ENCODE measurements at regions not wholly inside any gene's neighbourhood (a gene's known extent, or its start where the extent isn't known, plus 50 kb on each side); places are given as distances from the start of the nearest gene placed in this dataset.

GRCh38 chr2:8122520-8122919, 559.3 kb upstream of the ID2 start:
- TF ChIP-seq PAX5 (IDR thresholded peaks at IDR 0.05; ENCODE audit: insufficient read depth, low read length, severe bottlenecking) (no peak), POLR2A (IDR thresholded peaks at IDR 0.05; ENCODE audit: low read depth, low read length) (no peak), TAF1 (IDR thresholded peaks at IDR 0.05; ENCODE audit: low read depth, low read length) (no peak), POLR2AphosphoS5 (IDR thresholded peaks at IDR 0.05; ENCODE audit: low read depth, low read length) (no peak), SPI1 (IDR thresholded peaks at IDR 0.05; ENCODE audit: low read depth, low read length) (no peak), POU2F2 (IDR thresholded peaks at IDR 0.05; ENCODE audit: low read depth, low read length) (no peak)

All from GM12891 (cell line).